SKM-1 (cell line): ENCODE measurements at regions not wholly inside any gene's neighbourhood (a gene's known extent, or its start where the extent isn't known, plus 50 kb on each side); places are given as distances from the start of the nearest gene placed in this dataset.

ENCODE experiments used
- DNase-seq: peaks from one replicate; lab custom pipeline; 2025; ENCODE audit not compliant: unreplicated experiment; lab: John Stamatoyannopoulos, UW

DNA sequence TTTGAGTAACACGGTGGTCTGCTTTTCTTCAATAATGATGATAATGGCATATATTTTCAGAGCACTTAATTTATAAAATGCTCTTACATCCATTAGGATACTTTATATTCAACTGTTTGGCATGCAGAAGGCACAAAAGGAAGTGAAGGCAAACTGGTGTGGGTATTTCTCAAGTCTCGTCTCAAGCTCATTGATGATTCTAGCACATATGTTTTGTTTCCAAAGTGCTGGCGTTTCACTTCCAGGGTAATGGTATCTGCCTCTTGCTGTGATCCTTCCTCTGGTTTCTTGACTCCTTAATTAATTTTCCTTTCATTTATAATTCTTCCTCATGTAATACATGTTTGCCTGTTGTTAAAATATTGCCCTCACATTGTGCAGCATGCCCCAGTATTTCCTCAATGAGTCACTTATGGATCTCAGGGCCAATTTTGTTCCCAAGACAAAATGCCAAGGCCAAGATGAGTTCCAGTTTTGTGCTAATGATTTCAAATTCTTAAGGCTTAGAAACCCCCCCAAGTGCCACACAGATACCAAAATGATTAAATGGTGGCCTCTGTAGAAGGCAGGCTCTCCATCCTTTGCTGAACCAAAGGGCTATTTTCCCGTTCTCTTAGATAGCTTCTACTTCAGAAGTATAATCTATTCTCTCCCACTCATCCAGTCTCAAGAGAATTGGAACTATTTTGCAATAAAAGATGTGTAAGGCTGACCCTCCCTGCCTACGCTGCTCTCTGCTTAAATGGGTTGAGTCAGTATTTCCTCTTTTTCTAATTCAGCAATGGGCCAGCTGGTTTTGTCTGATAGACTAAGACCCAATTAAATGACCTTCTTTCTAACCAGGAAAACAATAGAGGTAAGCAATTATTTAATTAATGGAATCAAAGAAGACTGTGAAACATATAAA, 171.2 kb downstream of the ZNF365 start:
- peak; percentile 29 for DNase-seq

DNA sequence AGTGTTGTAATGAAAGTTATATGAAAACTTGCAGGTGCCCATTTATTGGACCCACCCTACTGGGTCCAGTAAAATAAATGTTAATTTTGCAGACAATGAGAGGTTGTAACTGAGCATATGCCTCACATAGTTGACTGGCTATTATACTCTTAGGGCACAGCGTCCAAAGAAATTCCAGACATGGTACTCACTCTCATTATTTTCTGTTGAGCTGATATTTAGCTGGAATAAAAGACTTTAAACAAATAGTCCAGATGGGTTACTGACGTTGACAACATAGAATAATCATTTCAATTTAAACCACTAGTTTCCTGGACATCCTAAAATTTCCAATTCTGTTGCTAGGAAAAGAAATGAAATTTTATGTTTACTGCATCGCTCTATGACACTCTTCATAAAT, 174.5 kb downstream of the ZNF365 start:
- no peak for DNase-seq

DNA sequence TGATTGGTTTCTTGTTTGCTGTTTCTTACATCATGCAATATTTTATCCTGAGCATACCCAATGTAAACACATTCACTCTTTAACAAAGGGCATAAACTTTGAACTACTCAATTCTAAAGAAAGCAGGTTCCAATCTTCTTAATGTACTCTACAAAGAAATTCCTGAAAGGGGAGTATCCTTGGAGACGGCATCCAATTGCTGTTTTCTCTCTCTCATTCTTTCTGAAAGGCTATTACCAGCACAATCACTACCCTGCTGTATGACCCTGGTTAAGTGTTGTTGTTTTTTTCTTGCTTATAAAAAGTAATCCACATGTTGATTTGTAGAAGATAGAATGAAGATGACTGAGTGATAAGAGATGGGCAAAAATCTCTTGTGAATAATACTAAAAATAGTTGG, 176.0 kb downstream of the ZNF365 start:
- DNase-seq, result no peak

GRCh38 chr10:62554632-62555199, 180.5 kb downstream of the ZNF365 start:
- DNase-seq, result no peak

GRCh38 chr10:62559481-62560200, 185.5 kb downstream of the ZNF365 start:
- DNase-seq, result no peak

DNA sequence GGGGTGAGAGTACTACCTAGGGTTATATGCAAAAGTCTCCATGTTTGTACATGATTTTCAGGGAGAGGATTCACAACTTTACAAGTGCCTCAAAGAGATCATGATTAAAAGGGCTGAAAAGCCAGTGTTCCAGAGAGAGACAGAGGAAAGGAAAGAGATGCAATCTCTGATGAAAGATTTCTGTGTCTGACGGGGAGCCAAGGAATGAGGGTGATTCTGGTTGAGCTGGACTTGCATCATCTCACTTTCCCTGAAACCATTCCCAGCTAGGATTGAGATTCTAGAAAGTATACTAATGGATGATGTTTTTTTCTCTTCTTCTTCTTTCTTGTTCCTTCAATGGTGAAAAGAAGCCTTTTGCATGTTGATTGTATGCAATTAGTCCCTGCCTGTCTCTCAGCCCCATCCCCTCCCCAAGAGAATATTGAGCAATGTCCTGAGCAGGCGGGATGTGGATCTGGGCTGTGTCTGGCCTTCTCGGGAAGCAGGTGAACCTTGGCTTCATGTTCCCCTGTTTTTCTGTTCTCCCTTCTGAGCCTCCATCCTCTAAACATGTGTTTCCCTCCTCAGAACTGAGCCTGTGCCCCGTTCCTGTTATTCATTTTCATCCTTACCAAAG, 186.1 kb downstream of the ZNF365 start:
- no peak for DNase-seq

DNA sequence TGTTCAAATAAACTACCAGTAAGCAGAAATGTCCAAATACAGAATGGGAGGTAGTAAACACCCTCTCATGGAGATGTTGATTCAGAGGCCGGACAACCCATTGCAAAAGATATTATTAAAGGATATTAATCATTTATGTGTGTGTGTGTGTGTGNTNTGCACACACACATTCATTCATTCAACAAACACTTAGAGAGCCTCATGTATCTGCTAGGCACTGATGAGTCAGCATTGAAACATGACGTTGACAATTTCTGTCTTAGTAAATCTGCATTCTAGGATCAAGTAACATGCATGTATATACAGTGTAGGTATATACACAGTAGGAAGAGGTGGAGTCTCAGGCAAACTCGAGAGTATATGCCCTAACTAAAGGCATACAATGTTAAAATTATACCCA, 187.0 kb downstream of the ZNF365 start:
- DNase-seq, result no peak

GRCh38 chr10:62562101-62562500, 187.9 kb downstream of the ZNF365 start:
- DNase-seq, result no peak

GRCh38 chr10:62562795-62563194, 188.6 kb downstream of the ZNF365 start:
- no peak for DNase-seq

DNA sequence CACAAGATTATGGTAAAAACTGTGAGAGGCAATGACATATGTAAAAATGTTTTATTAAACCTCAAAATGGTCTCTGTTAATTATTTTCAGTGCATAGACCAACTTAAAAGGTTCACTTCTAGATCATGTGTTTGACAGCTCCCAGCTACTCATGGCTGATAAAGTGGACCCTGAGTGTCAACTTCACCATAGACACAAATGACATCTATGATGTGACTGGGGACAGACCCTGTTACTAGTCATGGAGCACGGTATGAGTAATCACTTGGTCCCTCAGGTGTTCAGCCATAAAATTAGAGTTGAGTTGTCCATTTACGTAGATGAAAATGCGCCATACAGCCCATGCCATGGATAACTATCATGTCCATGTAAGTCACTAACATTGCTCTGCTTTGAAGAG, 199.8 kb downstream of the ZNF365 start:
- no peak for DNase-seq

- DNase-seq, result no peak
Measured at GRCh38 chr10:62577076-62577475, 202.9 kb downstream of the ZNF365 start.

DNA sequence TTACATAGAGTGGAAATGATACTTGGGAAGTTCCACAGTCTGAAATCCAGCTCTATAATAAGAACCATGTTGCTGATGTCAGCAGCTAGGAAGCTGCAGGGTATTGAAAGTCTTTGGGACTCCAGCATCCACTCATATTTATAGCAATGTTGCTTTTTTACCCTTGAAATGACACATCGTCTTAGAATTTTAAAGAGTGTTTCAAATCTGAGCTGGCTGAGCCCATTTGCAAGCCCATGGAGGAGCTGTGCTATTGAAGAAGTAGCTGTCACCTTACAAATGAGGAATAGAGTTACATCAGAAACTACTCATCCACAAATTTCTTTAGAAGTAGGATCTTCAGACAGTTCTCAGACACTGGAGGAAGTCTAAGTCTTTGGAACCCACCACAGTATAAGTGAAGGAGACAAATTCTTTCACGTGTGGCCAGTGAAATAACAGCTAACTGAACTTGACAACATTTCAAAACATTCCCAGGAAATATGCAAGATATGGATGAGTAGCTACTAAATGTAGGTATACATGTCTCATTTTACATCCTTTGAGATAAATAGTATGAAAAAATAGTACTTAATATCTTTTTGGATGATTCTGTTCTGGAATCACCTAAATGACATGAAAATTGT, 203.6 kb downstream of the ZNF365 start:
- DNase-seq, result no peak

DNA sequence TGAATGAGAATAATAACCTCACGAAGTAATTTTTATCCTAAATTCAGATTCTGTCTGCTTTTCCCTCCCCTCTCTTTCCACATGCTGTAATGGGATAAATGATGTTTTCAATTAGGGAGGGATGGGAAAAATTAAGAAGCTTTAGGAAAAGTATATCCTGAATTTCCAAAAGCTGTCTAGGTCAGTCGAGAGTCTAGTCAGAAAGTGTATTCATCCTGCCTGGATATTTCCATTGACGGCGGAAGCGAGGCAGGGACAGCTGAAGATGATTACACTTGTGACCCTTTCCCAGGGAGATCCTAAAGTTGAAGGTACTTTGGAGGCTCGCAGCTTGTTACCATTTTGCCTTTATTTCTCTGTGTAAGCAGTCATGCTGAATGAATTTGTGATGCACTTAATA, 204.1 kb downstream of the ZNF365 start:
- no peak for DNase-seq

DNA sequence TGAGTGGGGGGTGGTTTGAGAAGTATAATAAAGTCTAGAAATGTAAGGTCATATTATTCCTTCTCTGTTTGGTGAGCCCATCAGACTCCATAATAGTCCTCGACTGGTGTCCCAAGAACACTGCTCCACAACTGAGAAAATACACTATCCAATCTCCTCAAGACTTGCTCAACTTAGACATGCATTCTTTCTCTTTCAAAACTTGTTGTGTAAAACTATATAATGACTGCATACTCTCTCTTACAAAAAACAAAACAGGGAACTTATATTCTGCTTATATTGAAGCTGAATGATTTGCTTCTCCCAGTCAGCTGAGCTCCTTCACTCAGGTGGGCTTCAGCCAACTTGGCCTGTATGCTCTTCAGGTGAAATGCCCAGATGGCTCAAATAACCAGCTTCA, 204.7 kb downstream of the ZNF365 start:
- no peak for DNase-seq

DNA sequence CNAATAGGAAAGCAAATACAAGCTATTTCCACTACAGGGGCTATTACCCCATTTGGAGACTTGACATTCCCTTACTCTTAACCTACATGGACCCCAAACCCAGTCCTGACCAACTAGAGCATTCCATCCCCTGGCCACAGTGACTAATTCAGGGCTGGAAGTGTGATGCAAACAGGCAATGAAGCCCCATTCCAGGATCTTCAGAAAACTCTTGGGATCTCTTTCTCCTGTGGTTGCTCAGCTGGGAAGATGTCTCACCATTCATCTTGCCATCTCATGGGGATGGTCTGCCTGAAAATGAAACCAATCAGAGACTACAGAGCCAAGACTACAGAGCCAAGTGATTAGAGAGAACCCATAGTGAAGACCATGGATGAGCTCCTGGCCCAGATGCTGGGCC, 206.2 kb downstream of the ZNF365 start:
- DNase-seq, result no peak

DNA sequence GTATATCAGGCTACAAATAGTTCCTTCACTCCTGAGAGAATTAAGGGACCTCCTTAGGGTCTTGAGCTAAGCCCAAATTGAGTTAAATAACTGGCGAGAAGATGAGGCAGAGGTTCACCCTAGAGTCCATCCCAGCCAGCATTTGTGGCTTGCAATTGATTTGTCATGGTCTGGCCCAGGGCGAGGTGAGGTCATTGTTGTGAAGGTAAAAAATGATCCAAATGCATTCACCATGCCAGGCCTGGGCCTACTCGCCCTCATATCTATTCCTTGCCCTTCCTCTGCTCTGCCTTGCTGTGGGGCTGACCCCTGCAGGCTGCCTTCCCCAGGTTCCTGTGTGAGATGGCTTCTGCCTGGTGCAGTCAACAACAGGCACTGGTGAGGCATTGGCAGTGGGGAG, 207.2 kb downstream of the ZNF365 start:
- no peak for DNase-seq

- DNase-seq, result no peak
Measured at GRCh38 chr10:62582101-62582705, 208.0 kb downstream of the ZNF365 start.

GRCh38 chr10:62582804-62583208, 208.6 kb downstream of the ZNF365 start:
- DNase-seq, result no peak

GRCh38 chr10:62583876-62584615, 209.9 kb downstream of the ZNF365 start:
- DNase-seq, result no peak

DNA sequence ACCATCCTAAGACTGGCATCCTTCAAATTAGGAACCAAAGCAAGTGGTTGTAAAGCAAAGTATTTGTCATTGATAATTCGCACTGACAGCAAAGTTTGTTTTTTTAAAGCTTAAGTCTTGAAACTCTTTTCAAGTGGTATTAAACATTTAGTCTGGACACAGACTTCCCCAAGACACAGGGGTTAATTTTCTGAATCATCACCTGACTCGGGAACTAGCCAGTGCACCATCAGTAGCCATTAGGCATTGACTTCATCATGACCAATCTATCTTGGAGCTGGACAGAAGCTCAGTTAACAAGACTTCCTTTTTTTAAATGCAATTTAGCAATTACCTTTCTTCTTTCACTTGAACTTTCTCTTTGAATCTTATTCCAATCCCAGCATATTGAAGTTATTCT, 210.6 kb downstream of the ZNF365 start:
- no peak for DNase-seq
